H9 (cell line): ENCODE measurements at regions not wholly inside any gene's neighbourhood (a gene's known extent, or its start where the extent isn't known, plus 50 kb on each side); places are given as distances from the start of the nearest gene placed in this dataset.

Source experiments
- DNase-seq: peaks from one replicate; pipeline ENCODE4 v3.0.0-alpha.2; 2017
- H2AFZ ChIP-seq: one replicate; pipeline ENCODE4 v1.6.1; 2013; ENCODE audit warnings: mild to moderate bottlenecking, low read length, control low read depth, moderate library complexity
- H2AK5ac ChIP-seq: 2 replicates; pipeline ENCODE4 v1.6.1; 2013; ENCODE audit warnings: low read length, control low read depth, mixed read lengths; ENCODE audit not compliant: insufficient read length
- H2BK120ac ChIP-seq: one replicate; pipeline ENCODE4 v1.6.1; 2013; ENCODE audit warnings: low read depth, mild to moderate bottlenecking, low read length, control low read depth, inconsistent platforms; ENCODE audit not compliant: poor library complexity, severe bottlenecking
- H2BK12ac ChIP-seq: 2 replicates; pipeline ENCODE4 v1.6.1; 2013; ENCODE audit warnings: low read length, control low read depth, mixed read lengths, low read depth; ENCODE audit not compliant: insufficient read length
- H2BK15ac ChIP-seq: 2 replicates; pipeline ENCODE4 v1.6.1; 2013; ENCODE audit warnings: low read depth, low read length, control low read depth
- H2BK20ac ChIP-seq: one replicate; pipeline ENCODE4 v1.6.1; 2013; ENCODE audit warnings: low read depth, mild to moderate bottlenecking, low read length, control low read depth, inconsistent platforms; ENCODE audit not compliant: poor library complexity, severe bottlenecking
- H2BK5ac ChIP-seq: 2 replicates; pipeline ENCODE4 v1.6.1; 2013; ENCODE audit warnings: low read length, control low read depth, mixed read lengths; ENCODE audit not compliant: insufficient read length
- H3K14ac ChIP-seq: 2 replicates; pipeline ENCODE4 v1.6.1; 2013; ENCODE audit warnings: low read length, control low read depth; ENCODE audit not compliant: insufficient read depth
- H3K18ac ChIP-seq: 2 replicates; pipeline ENCODE4 v1.6.1; 2013; ENCODE audit warnings: low read depth, mild to moderate bottlenecking, mixed read lengths, low read length, control low read depth; ENCODE audit not compliant: insufficient read length
- H3K23ac ChIP-seq: 2 replicates; pipeline ENCODE4 v1.6.1; 2013; ENCODE audit warnings: low read length, control low read depth, mixed read lengths, low read depth; ENCODE audit not compliant: insufficient read length
- H3K23me2 ChIP-seq: 2 replicates; pipeline ENCODE4 v1.6.1; 2013; ENCODE audit warnings: low read depth, mild to moderate bottlenecking, mixed read lengths, low read length, control low read depth; ENCODE audit not compliant: insufficient read length, poor library complexity, severe bottlenecking
- H3K27ac ChIP-seq: 2 replicates; pipeline ENCODE4 v1.5.1; 2013; ENCODE audit warnings: low read length, control low read depth, mixed read lengths, low read depth; ENCODE audit not compliant: insufficient read length
- H3K27me3 ChIP-seq: 2 replicates; pipeline ENCODE4 v1.6.1; 2013; ENCODE audit warnings: low read length, control low read depth, inconsistent platforms; ENCODE audit not compliant: insufficient read depth
- H3K4ac ChIP-seq: 2 replicates; pipeline ENCODE4 v1.6.1; 2013; ENCODE audit warnings: low read depth, mild to moderate bottlenecking, control low read depth, inconsistent platforms, low read length, moderate library complexity
- H3K4me1 ChIP-seq: 2 replicates; pipeline ENCODE4 v1.6.1; 2013; ENCODE audit warnings: low read length, control low read depth, inconsistent platforms; ENCODE audit not compliant: insufficient read depth
- H3K4me2 ChIP-seq: 2 replicates; pipeline ENCODE4 v1.6.1; 2013; ENCODE audit warnings: low read length, control low read depth, mixed read lengths; ENCODE audit not compliant: insufficient read length, insufficient read depth
- H3K56ac ChIP-seq: 2 replicates; pipeline ENCODE4 v1.6.1; 2013; ENCODE audit warnings: low read depth, mild to moderate bottlenecking, mixed read lengths, low read length, control low read depth; ENCODE audit not compliant: insufficient read length
- H3K79me1 ChIP-seq: 2 replicates; pipeline ENCODE4 v1.6.1; 2013; ENCODE audit warnings: low read depth, mild to moderate bottlenecking, moderate library complexity, low read length, control low read depth, inconsistent platforms; ENCODE audit not compliant: insufficient read depth, poor library complexity, severe bottlenecking
- H3K79me2 ChIP-seq: 2 replicates; pipeline ENCODE4 v1.6.1; 2013; ENCODE audit warnings: low read length, control low read depth, inconsistent platforms; ENCODE audit not compliant: insufficient read depth
- H3K9ac ChIP-seq: 2 replicates; pipeline ENCODE4 v1.6.1; 2013; ENCODE audit warnings: low read length, control low read depth, mixed read lengths; ENCODE audit not compliant: insufficient read length; ENCODE audit errors: extremely low read depth
- H3K9me3 ChIP-seq: one replicate; pipeline ENCODE4 v1.6.1; 2013; ENCODE audit warnings: low read depth, low read length, inconsistent platforms; ENCODE audit not compliant: control insufficient read depth
- H3T11ph ChIP-seq: one replicate; pipeline ENCODE4 v1.6.1; 2013; ENCODE audit warnings: mild to moderate bottlenecking, low read length, control low read depth, inconsistent platforms
- H4K20me1 ChIP-seq: one replicate; pipeline ENCODE4 v1.6.1; 2013; ENCODE audit not compliant: control insufficient read depth, insufficient read length, insufficient read depth
- H4K5ac ChIP-seq: 2 replicates; pipeline ENCODE4 v1.6.1; 2013; ENCODE audit warnings: low read depth, mild to moderate bottlenecking, mixed read lengths, low read length, control low read depth; ENCODE audit not compliant: insufficient read length
- H4K8ac ChIP-seq: replicated peaks from 2 replicates; pipeline ENCODE4 v1.6.1; 2013; ENCODE audit warnings: low read length, control low read depth, mixed read lengths, low read depth; ENCODE audit not compliant: insufficient read length
- H4K91ac ChIP-seq: 2 replicates; pipeline ENCODE4 v1.6.1; 2013; ENCODE audit warnings: low read depth, mild to moderate bottlenecking, moderate library complexity, mixed read lengths, low read length, control low read depth; ENCODE audit not compliant: insufficient read length
- H3K27ac Mint-ChIP-seq, 3 experiments: 2 replicates in 2 of 3; 3 replicates in 1 of 3; pipeline ENCODE4 v1.8.0; 2020 to 2021; ENCODE audit warnings: mixed read lengths in 3 of 3, mild to moderate bottlenecking in 1 of 3, moderate library complexity in 1 of 3
- H3K27me3 Mint-ChIP-seq: 2 replicates; pipeline ENCODE4 v1.8.0; 2021; ENCODE audit warnings: low read depth, mild to moderate bottlenecking, moderate library complexity, mixed read lengths
- H3K36me3 Mint-ChIP-seq, 3 experiments: 2 replicates in 2 of 3; 3 replicates in 1 of 3; pipeline ENCODE4 v1.8.0; 2020 to 2021; ENCODE audit warnings: low read depth in 3 of 3, mixed read lengths in 3 of 3; ENCODE audit not compliant: insufficient read depth in 1 of 3
- H3K4me1 Mint-ChIP-seq, 2 experiments: 2 replicates each; pipeline ENCODE4 v1.8.0; 2020; ENCODE audit warnings: mixed read lengths in 2 of 2
- H3K4me3 Mint-ChIP-seq, 2 experiments: 2 replicates in 1 of 2; 3 replicates in 1 of 2; pipeline ENCODE4 v1.8.0; 2020 to 2021; ENCODE audit warnings: mild to moderate bottlenecking in 2 of 2, mixed read lengths in 2 of 2, moderate library complexity in 1 of 2
- H3K9me3 Mint-ChIP-seq, 2 experiments: 2 replicates in 1 of 2; 3 replicates in 1 of 2; pipeline ENCODE4 v1.8.0; 2020; ENCODE audit warnings: mild to moderate bottlenecking in 2 of 2, mixed read lengths in 2 of 2, moderate library complexity in 1 of 2
- WGBS: extraction: QIAGEN DNeasy Blood & Tissue Kit; methylation state at CpG from one replicate; pipeline ENCODE4 v1.1.7; 2013; ENCODE audit warnings: missing lambda C conversion rate, low lambda C conversion rate, mixed read lengths; ENCODE audit not compliant: insufficient read length; ENCODE audit errors: extremely low coverage; 5-methylcytosine and 5-hydroxymethylcytosine counted together
- TF ChIP-seq, protein P1 (sequence below): fragments of 200-600 bp; sonication (generic); conservative IDR thresholded peaks from 3 replicates; pipeline ENCODE4 v1.8.0; 2021; ENCODE audit warnings: antibody characterized with exemption, mild to moderate bottlenecking

DNA sequence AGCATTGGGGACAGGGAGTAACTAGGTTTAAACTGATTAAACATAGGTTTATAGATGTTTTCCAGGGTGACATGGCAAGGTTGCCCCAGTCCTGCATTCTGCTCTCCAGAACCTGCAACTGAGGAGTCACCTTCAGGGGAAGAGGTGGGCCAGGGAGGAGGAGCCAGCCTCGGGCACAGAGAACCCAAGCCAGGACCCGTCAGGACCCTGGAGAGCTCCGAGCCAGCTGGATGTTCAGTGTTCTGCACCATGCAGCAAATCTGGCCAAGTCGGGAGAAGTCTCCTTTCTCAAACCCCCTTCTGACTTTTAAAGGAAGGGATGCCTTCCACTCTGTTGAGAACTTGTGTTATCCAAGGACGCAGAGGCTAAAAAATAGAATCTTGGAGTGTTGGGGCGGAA, 62.1 kb upstream of the SLC6A11 start:
- Histone ChIP-seq H2BK12ac (no peak overlapping the region), H2AK5ac (no peak overlapping the region), H3K23me2 (no peaks in the 10 kb centered on the region), H4K20me1 (no peaks in the 10 kb centered on the region), H3K14ac (no peak overlapping the region), H3K4me2 (no peak overlapping the region), H3K27ac (no peak overlapping the region), H3K4ac (no peak overlapping the region), H2BK5ac (no peak overlapping the region), H2AFZ (no peak overlapping the region), H4K8ac (no peak overlapping the region), H3K4me1 (no peaks in the 10 kb centered on the region), H2BK20ac (no peak overlapping the region), H3K79me1 (no peaks in the 10 kb centered on the region), H3K79me2 (no peaks in the 10 kb centered on the region), H4K5ac (no peak overlapping the region), H3K23ac (no peak overlapping the region), H3T11ph (no peak overlapping the region), H3K27me3 (peaks cover 2% of the 10 kb centered on the region; the same call in 1 of the 2 replicates), H2BK15ac (no peak overlapping the region), H2BK120ac (no peak overlapping the region), H3K56ac (no peak overlapping the region), H3K9me3 (no peaks in the 10 kb centered on the region), H4K91ac (no peak overlapping the region), H3K9ac (no peak overlapping the region), H3K18ac (no peak overlapping the region)
- Mint-ChIP-seq H3K36me3 (no peaks in the 10 kb centered on the region), H3K27me3 (peaks cover 62% of the 10 kb centered on the region), H3K4me3 (no peak overlapping the region), H3K4me1 (peaks cover 0 to 9% of the 10 kb centered on the region in 2 experiments; a peak in 3 of 4 replicates), H3K9me3 (peaks cover 0 to 2% of the 10 kb centered on the region in 2 experiments; a peak in 1 of 5 replicates), H3K27ac (no peak overlapping the region)
- TF ChIP-seq, protein P1, sequence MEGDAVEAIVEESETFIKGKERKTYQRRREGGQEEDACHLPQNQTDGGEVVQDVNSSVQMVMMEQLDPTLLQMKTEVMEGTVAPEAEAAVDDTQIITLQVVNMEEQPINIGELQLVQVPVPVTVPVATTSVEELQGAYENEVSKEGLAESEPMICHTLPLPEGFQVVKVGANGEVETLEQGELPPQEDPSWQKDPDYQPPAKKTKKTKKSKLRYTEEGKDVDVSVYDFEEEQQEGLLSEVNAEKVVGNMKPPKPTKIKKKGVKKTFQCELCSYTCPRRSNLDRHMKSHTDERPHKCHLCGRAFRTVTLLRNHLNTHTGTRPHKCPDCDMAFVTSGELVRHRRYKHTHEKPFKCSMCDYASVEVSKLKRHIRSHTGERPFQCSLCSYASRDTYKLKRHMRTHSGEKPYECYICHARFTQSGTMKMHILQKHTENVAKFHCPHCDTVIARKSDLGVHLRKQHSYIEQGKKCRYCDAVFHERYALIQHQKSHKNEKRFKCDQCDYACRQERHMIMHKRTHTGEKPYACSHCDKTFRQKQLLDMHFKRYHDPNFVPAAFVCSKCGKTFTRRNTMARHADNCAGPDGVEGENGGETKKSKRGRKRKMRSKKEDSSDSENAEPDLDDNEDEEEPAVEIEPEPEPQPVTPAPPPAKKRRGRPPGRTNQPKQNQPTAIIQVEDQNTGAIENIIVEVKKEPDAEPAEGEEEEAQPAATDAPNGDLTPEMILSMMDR: no peak
- no CpG with 5 or more reads among the region's 6 CpGs for WGBS
- DNase-seq: peak; percentile 83
